GM18502 (cell line): ENCODE measurements at regions not wholly inside any gene's neighbourhood (a gene's known extent, or its start where the extent isn't known, plus 50 kb on each side); places are given as distances from the start of the nearest gene placed in this dataset.
"Not testable (repeated sequence)": the region's sequence is repeated elsewhere in the genome, so short reads cannot be mapped to it uniquely, and the experiment has no call there.

Source experiments
- ATAC-seq: cut with Tn5 transposase; IDR thresholded peaks from one replicate; pipeline ENCODE4 v1.9.1; 2021; ENCODE audit warnings: mild to moderate bottlenecking; ENCODE audit not compliant: unreplicated experiment, poor library complexity

DNA sequence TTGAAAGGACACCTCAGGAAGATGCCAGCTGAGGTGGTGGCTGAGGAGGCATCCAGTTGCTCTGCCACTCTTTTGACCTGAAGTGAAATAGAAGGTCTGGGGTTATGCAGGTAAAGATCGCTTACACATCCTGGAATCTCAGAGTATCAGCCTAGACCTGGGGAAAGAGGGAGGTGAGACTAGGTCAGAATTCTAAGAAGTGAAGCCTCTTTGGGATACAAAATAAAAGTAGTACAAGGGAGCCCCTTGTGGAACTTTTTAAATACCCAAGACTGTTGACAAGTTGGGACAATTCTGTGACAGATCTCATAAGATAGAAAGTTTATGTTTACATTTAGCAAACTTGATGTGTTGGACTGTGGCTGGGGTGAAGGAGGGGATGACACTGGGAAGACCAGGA is 263.1 kb downstream of the SPRY1 start:
- ATAC-seq: no peak

DNA sequence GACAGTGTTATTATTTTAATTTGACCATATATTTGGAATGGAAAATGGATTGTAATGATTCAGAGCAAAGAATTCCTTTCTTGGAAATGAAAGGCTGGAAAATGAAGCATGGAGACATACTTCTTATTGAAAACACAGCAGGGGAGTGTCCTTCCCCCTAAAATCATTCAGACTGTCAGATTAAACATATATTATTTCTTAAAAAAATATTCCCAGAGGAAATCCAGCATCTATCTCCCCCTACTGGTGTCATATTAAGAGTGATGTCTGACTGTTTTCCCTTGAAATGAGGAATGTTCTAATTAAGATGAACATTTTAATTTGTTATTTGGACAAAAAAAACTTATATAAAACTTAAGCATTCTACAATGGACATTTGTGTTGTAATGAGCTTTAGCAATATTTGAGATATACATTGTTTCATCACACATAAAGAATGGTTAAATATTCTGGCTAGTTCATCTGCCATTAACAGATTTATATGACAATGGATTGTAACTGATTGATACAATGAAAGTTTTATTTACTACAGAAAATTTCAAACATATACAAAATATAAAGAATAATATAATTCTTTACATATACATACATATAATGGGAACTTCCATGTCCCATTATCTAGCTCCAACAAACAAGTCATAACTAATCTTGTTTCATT is 264.6 kb downstream of the SPRY1 start:
- no peak for ATAC-seq

DNA sequence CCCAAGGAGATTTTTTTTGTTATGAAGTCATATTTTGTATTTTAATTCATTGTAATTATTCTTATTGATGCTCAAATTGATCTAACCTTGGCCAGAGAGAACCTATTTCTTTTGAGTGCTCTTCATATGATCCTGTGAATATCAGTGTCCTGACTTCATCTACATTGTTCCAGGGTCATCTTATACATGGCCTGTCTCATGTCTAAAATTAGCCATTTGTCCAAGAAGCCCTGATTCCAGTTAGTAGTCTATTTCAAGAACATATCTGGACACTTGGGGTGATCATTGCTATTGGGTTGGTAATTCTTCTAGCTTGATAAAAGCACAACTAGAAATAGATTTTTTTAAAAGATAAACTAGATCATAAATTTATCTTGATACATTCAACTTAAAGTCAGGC is 266.2 kb downstream of the SPRY1 start:
- no peak for ATAC-seq

DNA sequence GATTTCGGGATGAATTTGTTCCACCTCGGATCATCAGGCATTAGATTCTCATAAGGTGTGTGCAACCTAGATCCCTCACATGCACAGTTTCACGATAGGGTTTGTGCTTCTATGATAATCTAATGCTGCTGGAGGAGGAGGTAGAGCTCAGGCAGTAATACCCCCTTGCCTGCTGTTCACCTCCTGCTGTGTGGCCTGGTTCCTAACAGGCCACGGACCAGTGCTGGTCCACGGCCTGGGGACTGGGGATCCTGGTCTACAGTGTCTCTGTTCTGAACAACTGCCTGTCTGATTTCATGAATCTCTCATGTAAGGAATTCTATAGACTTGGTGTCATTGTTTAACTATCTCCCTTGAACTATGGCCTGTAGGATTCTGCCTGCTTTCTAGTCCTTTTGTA is 269.9 kb downstream of the SPRY1 start:
- no peak for ATAC-seq

DNA sequence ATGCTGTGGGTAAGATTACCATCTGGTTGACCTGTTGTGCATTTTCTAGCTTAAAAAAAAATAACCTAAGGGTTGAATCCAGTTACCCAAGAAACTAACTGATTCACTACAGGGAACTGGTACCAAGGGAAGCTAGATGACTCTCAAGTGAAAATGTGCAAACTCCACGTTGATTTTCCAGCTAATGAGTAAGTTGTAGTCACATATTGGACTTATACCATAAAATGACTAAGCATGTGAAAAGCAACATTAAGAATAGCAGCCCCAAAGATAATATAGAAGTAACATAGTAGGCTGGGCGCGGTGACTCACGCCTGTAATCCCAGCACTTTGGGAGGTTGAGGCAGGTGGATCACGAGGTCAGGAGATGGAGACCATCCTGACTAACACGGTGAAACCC is 270.9 kb downstream of the SPRY1 start:
- no peak for ATAC-seq

DNA sequence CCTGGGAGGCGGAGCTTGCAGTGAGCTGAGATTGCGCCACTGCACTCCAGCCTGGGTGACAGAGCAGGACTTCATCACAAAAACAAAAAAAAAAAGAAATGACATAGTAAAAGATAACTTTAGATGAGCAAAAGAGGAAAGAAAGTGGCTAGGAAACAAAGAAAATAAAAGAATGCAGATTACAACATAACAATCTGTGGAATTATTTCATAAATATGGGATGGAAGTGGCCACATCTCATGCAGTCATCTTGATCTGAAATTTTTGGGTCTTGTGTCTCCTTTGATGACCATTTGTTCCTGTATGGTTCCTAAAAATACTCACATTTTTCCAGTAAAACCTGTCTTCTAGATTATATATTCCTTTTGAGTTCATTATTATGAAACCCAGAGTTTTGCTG is 271.4 kb downstream of the SPRY1 start:
- no peak for ATAC-seq

DNA sequence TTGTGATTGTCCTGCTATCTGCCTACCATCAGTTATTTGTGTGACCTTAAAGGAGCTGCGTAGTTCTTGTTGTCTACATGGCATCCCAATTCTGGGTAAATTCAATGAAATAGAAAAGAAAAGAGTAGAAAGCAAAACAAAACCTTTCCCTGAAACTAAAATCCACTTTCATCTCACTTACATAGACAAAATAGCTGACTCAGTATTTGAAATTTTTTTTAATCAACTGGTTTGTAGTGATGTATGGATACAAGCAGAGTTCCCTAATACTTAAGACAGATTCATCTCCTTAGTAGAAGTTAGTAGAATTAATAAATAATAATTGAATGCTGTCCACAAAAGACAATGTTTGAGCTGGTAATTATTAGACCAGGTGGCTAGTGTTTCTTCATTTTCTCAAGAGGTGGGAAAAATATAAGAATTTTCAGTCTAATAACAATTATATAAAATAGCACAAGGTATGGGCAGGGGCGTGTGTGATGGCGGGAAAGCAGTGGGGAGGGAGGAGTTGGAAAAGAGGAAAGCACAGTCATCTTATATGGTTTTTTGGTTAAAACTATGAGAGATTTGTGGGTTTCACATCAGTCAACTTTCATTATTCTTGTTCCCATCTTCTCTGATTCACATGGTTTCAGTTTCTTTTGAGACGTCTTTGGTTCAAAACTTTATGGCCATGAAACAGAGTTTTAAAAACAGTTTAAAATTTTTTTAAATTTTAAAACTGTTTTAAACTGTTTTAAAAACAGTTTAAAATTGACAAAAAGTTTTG is 275.2 kb downstream of the SPRY1 start:
- peak; percentile 95 for ATAC-seq

DNA sequence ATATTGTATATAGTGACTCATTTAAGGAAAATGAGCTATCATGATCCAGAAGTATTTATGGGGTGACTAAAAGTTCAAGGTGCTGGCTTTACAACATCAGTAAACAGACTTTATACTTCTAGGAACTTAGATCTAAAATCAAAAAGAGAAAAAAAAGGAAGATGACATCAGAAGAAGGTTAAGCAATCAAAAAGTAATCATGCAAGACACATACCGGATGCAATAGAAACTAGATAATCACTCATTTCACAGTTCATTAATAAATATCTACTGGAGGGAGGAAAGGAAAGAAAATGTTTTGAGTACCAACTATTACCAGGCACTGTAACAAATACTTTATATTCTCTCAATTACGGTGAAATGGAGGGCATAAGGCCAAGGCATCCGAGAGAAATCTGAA is 276.4 kb downstream of the SPRY1 start:
- ATAC-seq: no peak

DNA sequence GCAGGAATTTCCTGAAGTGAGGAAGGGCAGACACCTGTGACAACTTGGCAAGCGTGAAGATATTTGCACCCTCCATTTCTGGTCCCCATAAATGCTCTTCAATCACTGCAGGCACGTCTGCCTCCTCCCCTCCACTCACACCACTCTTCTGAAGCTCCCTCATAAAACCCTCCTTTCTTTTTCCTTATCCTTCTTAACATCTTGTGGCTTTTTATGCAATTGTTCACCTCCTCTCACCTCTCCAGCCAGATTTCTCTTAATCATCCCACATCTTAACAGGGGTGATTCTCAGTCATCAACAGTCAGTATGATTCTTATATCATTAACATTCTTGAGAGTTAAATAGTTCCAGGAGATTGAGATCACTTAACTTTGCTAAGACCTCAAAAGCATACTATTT is 277.4 kb downstream of the SPRY1 start:
- ATAC-seq: no peak

DNA sequence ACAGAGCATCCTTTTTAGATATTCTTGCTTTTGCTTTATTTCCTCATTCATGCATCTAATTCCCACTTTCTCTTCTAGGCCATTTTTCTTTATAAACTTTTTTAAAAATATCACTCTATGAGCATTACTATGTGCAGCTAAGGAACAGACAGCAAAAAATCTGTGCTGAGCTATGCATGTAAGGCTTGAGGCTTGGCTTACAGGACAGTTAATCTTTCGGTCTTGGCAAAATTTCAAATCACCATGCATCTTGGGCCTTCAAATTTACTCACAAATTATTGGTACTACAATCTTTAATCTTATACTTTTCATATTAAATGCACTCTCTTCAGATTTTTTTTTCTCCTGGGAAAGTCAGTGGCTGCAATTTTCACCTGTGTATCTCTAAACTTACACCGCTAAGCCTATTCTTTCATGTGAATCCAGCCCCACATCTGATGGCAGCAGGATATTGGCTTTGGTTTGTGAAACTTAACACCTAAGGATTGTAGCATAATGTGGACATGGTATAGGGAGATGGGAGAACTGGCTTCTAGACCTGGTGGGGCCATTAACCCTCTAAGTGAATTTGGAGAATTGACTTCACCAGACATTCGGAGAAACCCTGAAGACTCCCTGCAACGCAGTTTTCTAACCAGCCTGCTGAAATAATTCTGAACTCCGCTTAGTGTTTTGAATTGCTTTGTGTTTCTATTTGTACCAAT is 278.3 kb downstream of the SPRY1 start:
- ATAC-seq: no peak

DNA sequence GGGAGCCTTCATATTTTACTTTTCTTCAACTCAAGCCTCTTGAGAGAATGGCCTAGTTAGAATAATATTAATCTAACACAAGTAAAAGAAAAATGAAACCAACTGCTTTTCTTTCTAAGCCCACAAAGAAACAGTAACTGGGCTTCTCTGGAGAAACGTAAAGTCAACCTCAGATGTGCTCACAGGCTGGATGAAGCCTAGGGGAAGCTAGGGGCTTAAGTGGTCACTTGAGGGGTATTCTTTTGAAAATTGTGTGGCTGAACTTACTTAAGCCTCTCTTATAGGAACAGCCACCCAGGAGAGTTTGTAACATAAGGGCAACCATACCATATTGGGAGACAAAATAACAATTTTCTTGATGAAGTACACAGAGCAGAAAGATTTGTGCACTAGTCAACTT is 279.0 kb downstream of the SPRY1 start:
- no peak for ATAC-seq

DNA sequence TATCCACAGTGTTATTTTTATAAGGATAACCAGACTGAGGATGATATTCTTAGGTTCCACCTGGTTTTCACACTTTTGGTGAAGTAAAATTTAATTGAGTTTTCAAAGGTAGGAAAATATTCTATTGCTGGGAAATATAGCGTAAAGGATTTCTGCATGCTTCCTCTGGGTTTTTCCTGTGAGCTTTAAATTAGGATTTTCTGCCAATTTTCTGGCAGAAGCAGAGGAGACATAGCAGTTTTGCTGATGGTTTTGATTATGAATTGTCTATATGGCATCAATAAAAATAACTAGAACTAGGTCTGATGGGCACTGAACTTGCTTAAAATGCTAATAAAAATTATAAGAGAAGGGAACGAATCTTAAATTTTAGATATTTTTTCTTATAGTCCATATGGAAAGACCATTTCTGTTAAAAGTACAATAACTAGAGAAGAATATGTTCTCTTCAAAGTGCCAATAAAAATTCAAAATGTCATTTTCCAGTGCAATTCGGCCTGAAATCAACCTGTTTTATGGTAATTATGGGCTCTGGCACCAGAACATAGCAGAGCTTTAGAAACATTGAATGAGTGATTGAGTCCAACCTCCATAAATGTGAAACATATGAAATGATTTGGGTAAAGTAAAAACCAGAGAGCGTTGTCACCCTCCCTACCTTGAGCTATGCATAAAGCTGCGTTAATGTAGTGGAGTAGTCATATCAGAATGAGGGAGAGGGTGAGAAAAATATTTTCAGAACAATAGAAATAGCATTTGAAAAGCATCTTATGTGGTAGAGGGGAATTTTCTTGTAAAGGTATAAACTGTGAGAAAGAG is 279.7 kb downstream of the SPRY1 start:
- no peak for ATAC-seq

DNA sequence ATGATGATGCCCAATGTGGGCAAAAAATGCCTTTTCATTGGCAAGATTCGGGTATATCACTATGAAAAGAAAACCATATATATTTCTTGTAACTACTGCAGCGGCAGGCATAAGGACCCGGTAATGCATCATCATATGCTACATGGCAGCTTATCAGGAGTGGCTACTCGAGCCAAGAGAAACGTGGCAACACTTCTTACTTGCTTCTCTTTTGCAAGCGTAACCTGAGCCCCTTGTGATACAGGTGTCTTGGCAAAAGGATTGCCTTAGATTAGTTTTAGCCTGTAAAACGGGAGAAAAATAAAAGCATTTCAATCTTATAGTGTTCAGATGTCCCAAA is 280.3 kb downstream of the SPRY1 start:
- ATAC-seq: no peak

DNA sequence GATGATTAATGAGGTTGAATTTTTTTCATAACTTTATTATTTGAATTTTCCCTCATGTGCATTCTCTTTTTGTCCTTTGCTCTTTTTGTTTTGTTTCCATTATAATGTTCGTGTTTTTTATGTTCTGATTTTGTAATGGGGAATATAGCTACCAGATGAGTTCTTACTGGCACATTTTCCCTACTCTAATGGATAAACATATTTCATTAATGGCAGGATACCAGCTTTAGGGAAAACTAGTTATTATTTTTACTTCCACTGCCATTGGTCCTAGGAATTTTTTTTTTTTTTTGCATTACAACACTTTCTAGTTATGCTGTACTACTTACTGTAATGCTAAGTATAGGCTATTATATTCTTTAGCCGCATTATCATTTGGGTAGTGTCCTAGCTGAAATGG is 286.3 kb downstream of the SPRY1 start:
- ATAC-seq: no peak

DNA sequence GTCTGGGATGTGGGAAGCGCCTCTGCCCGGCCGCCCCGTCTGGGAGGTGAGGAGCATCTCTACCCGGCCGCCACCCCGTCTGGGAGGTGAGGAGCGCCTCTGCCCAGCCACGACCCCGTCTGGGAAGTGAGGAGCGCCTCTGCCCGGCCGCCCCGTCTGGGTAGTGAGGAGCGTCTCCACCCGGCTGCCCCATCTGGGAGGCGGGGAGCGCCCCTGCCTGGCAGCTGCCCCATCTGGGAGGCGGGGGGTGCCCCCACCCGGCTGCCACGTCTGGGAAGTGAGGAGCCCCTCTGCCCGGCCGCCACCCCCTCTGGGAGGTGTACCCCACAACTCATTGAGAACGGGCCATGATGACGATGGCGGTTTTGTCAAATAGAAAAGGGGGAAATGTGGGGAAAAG is 288.3 kb downstream of the SPRY1 start:
- not testable (repeated sequence) for ATAC-seq

DNA sequence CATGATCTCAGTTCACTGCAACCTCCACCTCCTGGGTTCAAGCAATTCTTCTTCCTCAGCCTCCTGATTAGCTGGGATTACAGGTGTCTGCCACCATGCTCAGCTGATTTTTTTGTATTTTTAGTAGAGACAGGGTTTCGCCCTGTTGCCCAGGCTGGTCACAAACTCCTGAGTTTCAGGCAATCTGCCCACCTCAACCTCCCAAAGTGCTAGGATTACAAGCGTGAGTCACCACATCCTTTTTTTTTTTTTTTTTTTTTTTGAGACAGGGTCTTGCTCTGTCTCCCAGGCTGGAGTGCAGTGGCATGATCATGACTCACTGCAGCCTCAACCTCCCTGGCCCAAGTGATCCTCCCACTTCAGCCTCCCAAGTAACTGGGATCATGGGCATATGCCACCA is 298.9 kb downstream of the SPRY1 start:
- ATAC-seq: not testable (repeated sequence)

DNA sequence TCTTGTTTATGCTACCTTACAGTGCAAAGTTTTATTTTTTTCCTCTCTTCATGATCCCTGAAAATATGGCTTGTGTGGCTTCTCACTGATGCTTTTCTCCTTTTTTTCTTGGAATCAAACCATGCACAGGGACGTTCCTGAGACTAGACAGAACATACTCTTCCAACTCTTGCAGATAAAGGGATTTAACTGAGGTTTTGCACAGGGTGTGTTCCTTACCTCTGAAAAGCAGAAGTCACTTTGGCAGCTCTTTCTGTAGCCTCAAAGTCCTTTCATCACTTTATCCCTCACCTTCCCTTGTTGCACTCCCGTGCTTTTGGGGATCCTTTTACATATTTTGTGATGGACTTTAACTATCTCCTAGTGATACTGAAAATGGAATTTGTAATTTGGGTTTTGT is 300.1 kb downstream of the SPRY1 start:
- ATAC-seq: no peak

DNA sequence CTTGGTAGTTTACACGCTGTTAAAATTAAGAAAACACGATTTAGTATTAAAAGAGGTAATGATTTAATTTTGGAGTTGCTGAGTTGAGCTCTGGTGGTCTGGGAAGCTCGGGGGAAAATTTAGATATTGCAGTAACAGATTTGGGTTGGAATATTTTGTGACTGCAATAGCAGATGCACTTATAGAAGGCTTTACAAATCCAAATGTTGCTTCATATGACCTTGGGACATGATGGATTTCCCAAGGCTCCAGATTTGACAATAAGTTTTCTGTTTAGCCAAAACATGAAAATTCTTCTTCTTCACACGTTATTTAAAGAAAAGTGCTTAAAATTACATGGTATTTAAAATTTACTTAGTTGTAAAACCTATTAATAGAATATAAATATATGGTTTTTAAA is 302.0 kb downstream of the SPRY1 start:
- ATAC-seq: no peak

DNA sequence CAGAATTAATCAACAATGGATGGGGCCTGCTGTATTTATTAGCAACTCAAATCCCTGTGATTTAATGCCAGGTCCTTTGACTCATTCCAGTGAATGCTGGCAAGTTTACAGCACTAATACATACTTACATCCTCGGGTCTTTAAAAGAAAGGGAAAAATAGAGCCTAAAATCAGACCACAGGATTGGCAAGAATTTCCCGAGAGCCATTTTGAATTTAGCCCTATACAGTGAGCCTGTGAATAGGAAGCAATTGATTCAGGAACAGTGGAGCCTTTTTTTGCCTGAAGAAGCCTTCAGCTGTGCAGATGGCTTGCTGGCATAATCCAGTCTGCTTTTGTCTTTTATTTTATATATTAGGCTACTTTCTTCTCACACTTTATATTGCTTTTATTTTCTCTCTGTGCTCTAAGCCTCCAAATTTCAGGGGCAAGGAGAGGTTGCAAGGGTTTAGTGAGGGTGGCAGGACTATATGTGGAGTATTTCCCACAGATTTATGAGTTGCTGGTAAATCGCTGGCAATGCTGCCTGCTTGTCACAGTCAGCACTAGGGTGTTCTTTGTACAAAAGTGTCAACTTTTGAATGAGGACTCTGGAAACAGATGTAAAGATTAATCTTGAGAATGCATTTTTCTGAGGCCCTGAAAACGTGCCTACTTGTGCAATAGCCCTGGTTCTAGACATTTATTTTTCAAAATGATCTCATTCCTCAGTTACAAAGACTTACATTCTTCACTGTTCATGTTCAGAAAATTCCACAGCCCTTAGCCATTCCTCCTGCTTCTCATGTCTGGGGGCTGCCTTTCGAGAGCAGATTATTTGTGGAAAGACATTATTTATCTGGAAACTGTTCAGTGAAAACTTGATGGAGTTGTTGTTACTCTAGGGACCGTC is 303.5 kb downstream of the SPRY1 start:
- ATAC-seq: no peak

DNA sequence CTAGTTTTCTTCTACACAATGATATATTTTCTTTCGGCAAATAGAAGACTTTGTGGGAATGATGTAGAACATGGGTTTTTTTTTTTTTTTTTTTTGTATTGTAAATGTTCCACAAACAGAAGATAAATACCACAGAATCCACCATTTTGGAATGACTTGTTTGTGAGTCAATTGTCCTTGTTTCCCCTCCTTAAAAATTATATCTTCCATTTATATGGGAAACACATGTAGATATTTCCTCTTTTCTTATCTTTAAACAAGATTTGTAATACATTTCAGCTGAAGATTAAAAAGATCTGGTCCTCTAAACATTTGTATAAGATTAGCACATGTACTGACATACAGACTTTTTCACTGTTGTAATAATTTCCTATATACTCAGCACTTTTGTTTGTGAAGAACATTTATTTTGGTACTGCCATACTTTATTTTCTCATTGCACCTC is 304.6 kb downstream of the SPRY1 start:
- ATAC-seq: no peak
